ENCODE measurements at regions not wholly inside any gene's neighbourhood (a gene's known extent, or its start where the extent isn't known, plus 50 kb on each side); places are given as distances from the start of the nearest gene placed in this dataset.

DNA sequence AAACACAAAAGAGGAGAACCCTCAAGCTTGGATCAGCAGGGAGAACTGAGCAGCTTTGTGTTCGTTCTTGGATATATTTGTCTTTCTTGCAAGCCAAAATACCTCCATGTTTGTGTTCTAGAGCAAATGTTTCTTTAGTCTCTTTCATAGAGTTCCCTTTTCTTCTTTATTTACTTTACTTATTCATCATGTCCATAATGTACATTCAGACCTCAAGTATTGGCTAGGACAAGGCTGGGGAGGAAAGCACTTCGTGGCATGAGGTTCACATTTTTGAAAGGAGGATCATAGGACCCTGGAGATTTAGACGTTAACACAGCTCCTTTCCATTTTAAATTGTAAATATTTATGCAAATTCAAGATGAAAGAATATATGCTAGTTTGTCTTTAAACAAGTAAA is 590.2 kb upstream of the MEF2C start:
- ChIA-PET POLR2A (no interaction called here), CTCF (interaction anchor here (1.4 kb wide), 1 partner anchor 9 kb away, joined by 4 read pairs; no protein-coding TSS in a partner anchor)
- no peaks in the 10 kb centered on the region for H3K9me1 ChIP-seq (replicated peaks; ENCODE audit: control insufficient read depth, extremely low read depth, insufficient read depth, low read length)
- H4K20me1 ChIP-seq (replicated peaks; ENCODE audit: control insufficient read depth, extremely low read depth, insufficient read depth, low read length), result no peaks in the 10 kb centered on the region
- no peaks in the 10 kb centered on the region for H3K27me3 ChIP-seq (ENCODE audit: control insufficient read depth in 2 of 2, insufficient read depth in 2 of 2, low read length in 2 of 2)
- BruUV-seq (replicated peaks), result no TSS peak
- no peaks in the 10 kb centered on the region for H3K36me3 ChIP-seq (ENCODE audit: control insufficient read depth in 2 of 2, extremely low read depth in 1 of 2, insufficient read depth in 2 of 2, low read length in 2 of 2)
- H3K9me3 ChIP-seq (replicated peaks; ENCODE audit: control insufficient read depth, insufficient read depth, low read length), result no peaks in the 10 kb centered on the region
- intact Hi-C loops (cut with micrococcal nuclease) (no loop called here), dilution Hi-C loops (cut with MboI; ENCODE audit: extremely low pct_ligation_motif_present, low sequenced_read_pairs) (no loop called here)
- no peak overlapping the region for H3K4me3 ChIP-seq (replicated peaks in 1 of 3; ENCODE audit: insufficient read depth in 1 of 3, low read depth in 1 of 3, low read length in 3 of 3)
- FAIRE-seq (no peak), DNase-seq (ENCODE audit: low read depth, low spot score) (no peak)
- no peaks in the 10 kb centered on the region for H3K79me2 ChIP-seq (ENCODE audit: control insufficient read depth, insufficient read depth, low read length)
- no peak overlapping the region for H3K4me2 ChIP-seq (ENCODE audit: insufficient read depth, low read length)
- H3K4me1 ChIP-seq (ENCODE audit: control insufficient read depth, extremely low read depth, insufficient read depth, low read length), result no peaks in the 10 kb centered on the region
- TF ChIP-seq POLR2A (IDR thresholded peaks at IDR 0.05; ENCODE audit: low read depth, low read length) (no peak), POLR2AphosphoS5 (IDR thresholded peaks at IDR 0.05; ENCODE audit: insufficient read depth, low read depth, low read length) (no peak), MYC (IDR thresholded peaks at IDR 0.05; ENCODE audit: low read depth, low read length) (no peak), EZH2 (IDR thresholded peaks at IDR 0.05; ENCODE audit: borderline replicate concordance, low read depth, low read length, severe bottlenecking) (no peak), CTCF (IDR thresholded peaks at IDR 0.05; ENCODE audit: extremely low read depth in 1 of 2, insufficient read depth in 1 of 2, low read depth in 1 of 2, low read length in 2 of 2) (no peak)
- H2AFZ ChIP-seq (ENCODE audit: low read depth, low read length), result no peak overlapping the region
- no peak overlapping the region for H3K9ac ChIP-seq (replicated peaks; ENCODE audit: extremely low read depth, insufficient read depth, low read length)
- no peak overlapping the region for H3K27ac ChIP-seq (ENCODE audit: insufficient read depth, low read depth, low read length)

DNA sequence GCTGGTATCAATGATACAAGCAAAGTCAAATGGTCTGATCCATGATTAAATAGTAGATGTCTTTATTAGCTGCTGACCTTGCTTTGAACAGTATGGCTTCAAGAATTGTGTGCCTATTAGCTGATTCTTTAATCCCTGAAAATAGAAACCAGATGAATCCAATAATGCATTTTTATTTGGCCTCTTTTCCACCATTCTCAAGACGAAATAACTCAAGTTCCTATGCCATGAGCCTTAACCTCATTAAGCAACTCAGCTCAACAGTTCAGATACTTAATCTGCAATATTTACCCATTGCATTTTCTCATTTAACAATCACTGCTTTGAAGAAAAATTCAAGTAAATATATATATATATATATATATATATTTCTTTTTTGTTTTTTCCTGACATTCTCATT is 588.6 kb upstream of the MEF2C start:
- intact Hi-C loops (cut with micrococcal nuclease), result no loop called here
- no peak overlapping the region for H3K27ac ChIP-seq (ENCODE audit: insufficient read depth, low read depth, low read length)
- dilution Hi-C loops (cut with MboI; ENCODE audit: extremely low pct_ligation_motif_present, low sequenced_read_pairs), result no loop called here
- H3K27me3 ChIP-seq (ENCODE audit: control insufficient read depth in 2 of 2, insufficient read depth in 2 of 2, low read length in 2 of 2), result no peaks in the 10 kb centered on the region
- no peaks in the 10 kb centered on the region for H3K4me1 ChIP-seq (ENCODE audit: control insufficient read depth, extremely low read depth, insufficient read depth, low read length)
- BruUV-seq (replicated peaks), result no TSS peak
- no peaks in the 10 kb centered on the region for H3K36me3 ChIP-seq (ENCODE audit: control insufficient read depth in 2 of 2, extremely low read depth in 1 of 2, insufficient read depth in 2 of 2, low read length in 2 of 2)
- no peaks in the 10 kb centered on the region for H3K9me3 ChIP-seq (replicated peaks; ENCODE audit: control insufficient read depth, insufficient read depth, low read length)
- H3K4me2 ChIP-seq (ENCODE audit: insufficient read depth, low read length), result no peak overlapping the region
- H3K9ac ChIP-seq (replicated peaks; ENCODE audit: extremely low read depth, insufficient read depth, low read length), result no peak overlapping the region
- H2AFZ ChIP-seq (ENCODE audit: low read depth, low read length), result no peak overlapping the region
- H3K79me2 ChIP-seq (ENCODE audit: control insufficient read depth, insufficient read depth, low read length), result no peaks in the 10 kb centered on the region
- no peak overlapping the region for H3K4me3 ChIP-seq (replicated peaks in 1 of 3; ENCODE audit: insufficient read depth in 1 of 3, low read depth in 1 of 3, low read length in 3 of 3)
- no peak for DNase-seq (ENCODE audit: low read depth, low spot score)
- FAIRE-seq, result no peak
- POLR2A ChIA-PET, result no interaction called here
- H4K20me1 ChIP-seq (replicated peaks; ENCODE audit: control insufficient read depth, extremely low read depth, insufficient read depth, low read length), result no peaks in the 10 kb centered on the region
- CTCF ChIA-PET, result interaction anchor here (1.2 kb wide), 1 partner anchor 560 kb away, joined by 3 read pairs; no protein-coding TSS in a partner anchor
- no peaks in the 10 kb centered on the region for H3K9me1 ChIP-seq (replicated peaks; ENCODE audit: control insufficient read depth, extremely low read depth, insufficient read depth, low read length)
- TF ChIP-seq MYC (IDR thresholded peaks at IDR 0.05; ENCODE audit: low read depth, low read length) (no peak), FOS (IDR thresholded peaks at IDR 0.05; ENCODE audit: borderline replicate concordance, insufficient read depth, low read length) (no peak), GATA2 (IDR thresholded peaks at IDR 0.05; ENCODE audit: insufficient read depth, insufficient read length, low read depth, low read length) (no peak), CTCF (IDR thresholded peaks at IDR 0.05; ENCODE audit: extremely low read depth in 1 of 2, insufficient read depth in 1 of 2, low read depth in 1 of 2, low read length in 2 of 2) (no peak), EZH2 (IDR thresholded peaks at IDR 0.05; ENCODE audit: borderline replicate concordance, low read depth, low read length, severe bottlenecking) (no peak), POLR2AphosphoS5 (IDR thresholded peaks at IDR 0.05; ENCODE audit: insufficient read depth, low read depth, low read length) (no peak), JUN (IDR thresholded peaks at IDR 0.05; ENCODE audit: borderline replicate concordance, insufficient read depth, insufficient read length, low read depth) (no peak), POLR2A (IDR thresholded peaks at IDR 0.05; ENCODE audit: low read depth, low read length) (no peak)
- TF ChIP-seq, protein P1, sequence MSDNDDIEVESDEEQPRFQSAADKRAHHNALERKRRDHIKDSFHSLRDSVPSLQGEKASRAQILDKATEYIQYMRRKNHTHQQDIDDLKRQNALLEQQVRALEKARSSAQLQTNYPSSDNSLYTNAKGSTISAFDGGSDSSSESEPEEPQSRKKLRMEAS (IDR thresholded peaks at IDR 0.05; ENCODE audit: insufficient read depth, insufficient read length), result no peak

Measured in endothelial cell of umbilical vein (primary cell).